Left lung (tissue), 4 donors: ENCODE measurements at regions not wholly inside any gene's neighbourhood (a gene's known extent, or its start where the extent isn't known, plus 50 kb on each side); places are given as distances from the start of the nearest gene placed in this dataset.

Experiments used
- ATAC-seq: fragments of 200-7000 bp; cut with Tn5 transposase; one replicate; pipeline ENCODE4 v1.9.1; 2020; ENCODE audit warnings: moderate library complexity
- DNase-seq, 4 donors: peaks; one replicate each; pipeline ENCODE4 v3.0.0-alpha.2; 2013 to 2020
- H3K27ac ChIP-seq, 2 donors: fragments of 200-600 bp; sonication (generic) in 1 of 2; one replicate each; pipeline versions ENCODE4 v1.5.0 to v1.8.0; 2020 to 2021
- H3K27me3 ChIP-seq, 2 donors: fragments of 200-600 bp; sonication (generic) in 1 of 2; one replicate each; pipeline versions ENCODE4 v1.5.0 to v1.8.0; 2020 to 2021
- H3K36me3 ChIP-seq, 2 donors: fragments of 200-600 bp; sonication (generic) in 1 of 2; one replicate each; pipeline versions ENCODE4 v1.5.0 to v1.8.0; 2020 to 2021
- H3K4me1 ChIP-seq, 2 donors: fragments of 200-600 bp; one replicate each; pipeline ENCODE4 v1.8.0; 2021
- H3K4me3 ChIP-seq, 2 donors: fragments of 200-600 bp; sonication (generic) in 1 of 2; one replicate each; pipeline versions ENCODE4 v1.5.0 to v1.8.0; 2020 to 2021; ENCODE audit warnings: mild to moderate bottlenecking in 1 of 2
- H3K9me3 ChIP-seq, 2 donors: fragments of 200-600 bp; sonication (generic) in 1 of 2; one replicate each; pipeline versions ENCODE4 v1.5.0 to v1.8.0; 2020 to 2021
- CTCF ChIP-seq, 2 donors: fragments of 200-600 bp; sonication (generic) in 1 of 2; IDR thresholded peaks; one replicate each; pipeline versions ENCODE4 v1.5.0 to v1.8.0; 2021; ENCODE audit warnings: antibody characterized with exemption in 2 of 2
- intact Hi-C, 2 donors: fragments of 100-400 bp; cut with DNase I; formaldehyde crosslinking; loops; one replicate each; pipeline versions ENCODE4 v1.11.2 to v1.14.2; 2022
- donor health status: DM: no; HTN: yes; CAD: no.
- donor health status: DM: no; HTN: no; CAD: no.

GRCh38 chr10:54904833-54905232 lies 103.8 kb upstream of the PCDH15 start:
- intact Hi-C loops, result no loop called here
- Histone ChIP-seq H3K4me1 (no peaks in the 10 kb centered on the region), H3K36me3 (no peaks in the 10 kb centered on the region), H3K27me3 (no peaks in the 10 kb centered on the region), H3K9me3 (peaks cover 0 to 8% of the 10 kb centered on the region in 2 donors), H3K27ac (no peak overlapping the region), H3K4me3 (no peak overlapping the region)
- ATAC-seq (no peak), DNase-seq (no peak)
- TF ChIP-seq CTCF (IDR thresholded peaks at IDR 0.05), result no peak

GRCh38 chr10:54903745-54904144 lies 102.7 kb upstream of the PCDH15 start:
- H3K4me3 ChIP-seq, result no peak overlapping the region
- TF ChIP-seq CTCF (IDR thresholded peaks at IDR 0.05), result no peak
- ATAC-seq, result no peak
- intact Hi-C loops, result no loop called here
- no peaks in the 10 kb centered on the region for H3K36me3 ChIP-seq
- no peaks in the 10 kb centered on the region for H3K4me1 ChIP-seq
- no peaks in the 10 kb centered on the region for H3K27me3 ChIP-seq
- no peak overlapping the region for H3K27ac ChIP-seq
- DNase-seq, result no peak
- H3K9me3 ChIP-seq, result no peaks in the 10 kb centered on the region

GRCh38 chr10:54900584-54900983 lies 99.6 kb upstream of the PCDH15 start:
- H3K27me3 ChIP-seq, result no peaks in the 10 kb centered on the region
- DNase-seq, result no peak
- H3K36me3 ChIP-seq, result no peaks in the 10 kb centered on the region
- no peaks in the 10 kb centered on the region for H3K9me3 ChIP-seq
- TF ChIP-seq CTCF (IDR thresholded peaks at IDR 0.05), result no peak
- H3K4me1 ChIP-seq, result no peaks in the 10 kb centered on the region
- intact Hi-C loops, result no loop called here
- H3K4me3 ChIP-seq, result no peak overlapping the region
- no peak overlapping the region for H3K27ac ChIP-seq
- ATAC-seq, result no peak

GRCh38 chr10:54880996-54881395 lies 80.0 kb upstream of the PCDH15 start:
- ATAC-seq (no peak), DNase-seq (no peak)
- TF ChIP-seq CTCF (IDR thresholded peaks at IDR 0.05), result no peak
- H3K36me3 ChIP-seq, result no peaks in the 10 kb centered on the region
- no peaks in the 10 kb centered on the region for H3K4me1 ChIP-seq
- H3K4me3 ChIP-seq, result no peak overlapping the region
- no peaks in the 10 kb centered on the region for H3K27me3 ChIP-seq
- no peaks in the 10 kb centered on the region for H3K9me3 ChIP-seq
- intact Hi-C loops, result no loop called here
- no peak overlapping the region for H3K27ac ChIP-seq

GRCh38 chr10:54869022-54869421 lies 68.0 kb upstream of the PCDH15 start:
- no peaks in the 10 kb centered on the region for H3K27me3 ChIP-seq
- H3K4me1 ChIP-seq, result no peaks in the 10 kb centered on the region
- no peak for DNase-seq
- no peaks in the 10 kb centered on the region for H3K36me3 ChIP-seq
- H3K9me3 ChIP-seq, result no peaks in the 10 kb centered on the region
- H3K27ac ChIP-seq, result no peak overlapping the region
- ATAC-seq, result no peak
- intact Hi-C loops, result no loop called here
- H3K4me3 ChIP-seq, result no peak overlapping the region
- no peak for TF ChIP-seq CTCF (IDR thresholded peaks at IDR 0.05)
